Skeletal muscle tissue (tissue), 3 donors: ENCODE measurements at regions not wholly inside any gene's neighbourhood (a gene's known extent, or its start where the extent isn't known, plus 50 kb on each side); places are given as distances from the start of the nearest gene placed in this dataset.

Experiments used
- H3K27ac ChIP-seq: one replicate; pipeline ENCODE4 v1.7.0; 2013; ENCODE audit warnings: mild to moderate bottlenecking, low read depth, low read length, inconsistent platforms
- H3K27me3 ChIP-seq, 3 donors: one replicate each; pipeline ENCODE4 v1.7.0; 2013; ENCODE audit warnings: low read length in 3 of 3; ENCODE audit not compliant: control insufficient read depth in 3 of 3, insufficient read depth in 3 of 3
- H3K36me3 ChIP-seq, 3 donors: one replicate each; pipeline ENCODE4 v1.7.0; 2013; ENCODE audit warnings: low read length in 3 of 3; ENCODE audit not compliant: control insufficient read depth in 3 of 3, insufficient read depth in 3 of 3
- H3K4me1 ChIP-seq, 3 donors: one replicate each; pipeline ENCODE4 v1.7.0; 2013; ENCODE audit warnings: low read length in 3 of 3, mild to moderate bottlenecking in 3 of 3; ENCODE audit not compliant: control insufficient read depth in 3 of 3, insufficient read depth in 3 of 3
- H3K4me3 ChIP-seq, 3 donors: one replicate each; pipeline ENCODE4 v1.7.0; 2013; ENCODE audit warnings: low read length in 3 of 3
- H3K9ac ChIP-seq, 3 donors: one replicate each; pipeline ENCODE4 v1.7.0; 2013; ENCODE audit warnings: low read length in 3 of 3, mild to moderate bottlenecking in 3 of 3, moderate library complexity in 2 of 3, low read depth in 1 of 3
- H3K9me3 ChIP-seq, 3 donors: one replicate each; pipeline ENCODE4 v1.7.0; 2013; ENCODE audit warnings: low read length in 3 of 3; ENCODE audit not compliant: control insufficient read depth in 3 of 3
- donor health status: Osteomylitis.

DNA sequence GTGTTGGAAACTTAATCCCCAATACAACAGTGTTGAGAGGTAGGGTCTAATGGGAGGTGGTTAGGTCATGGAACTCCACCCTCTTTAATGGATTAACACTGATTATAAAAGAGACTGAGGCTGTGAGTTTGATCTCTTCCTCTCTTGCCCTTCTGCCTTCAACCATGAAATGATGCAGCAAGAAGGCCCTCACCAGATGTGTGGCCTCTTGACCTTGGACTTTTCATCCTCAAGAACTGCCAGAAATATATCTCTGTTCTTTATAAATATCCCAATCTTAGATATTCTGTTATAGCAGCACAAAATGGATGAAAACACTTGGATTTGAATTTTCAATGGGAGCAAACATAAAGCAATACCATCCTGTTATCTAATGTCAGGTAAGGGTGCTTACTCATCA, 67.6 kb downstream of the NMUR2 start:
- H3K9ac ChIP-seq: no peak overlapping the region
- no peak overlapping the region for H3K27ac ChIP-seq
- H3K4me1 ChIP-seq: no peaks in the 10 kb centered on the region
- no peaks in the 10 kb centered on the region for H3K9me3 ChIP-seq
- H3K27me3 ChIP-seq: no peaks in the 10 kb centered on the region
- H3K36me3 ChIP-seq: no peaks in the 10 kb centered on the region
- H3K4me3 ChIP-seq: no peak overlapping the region

DNA sequence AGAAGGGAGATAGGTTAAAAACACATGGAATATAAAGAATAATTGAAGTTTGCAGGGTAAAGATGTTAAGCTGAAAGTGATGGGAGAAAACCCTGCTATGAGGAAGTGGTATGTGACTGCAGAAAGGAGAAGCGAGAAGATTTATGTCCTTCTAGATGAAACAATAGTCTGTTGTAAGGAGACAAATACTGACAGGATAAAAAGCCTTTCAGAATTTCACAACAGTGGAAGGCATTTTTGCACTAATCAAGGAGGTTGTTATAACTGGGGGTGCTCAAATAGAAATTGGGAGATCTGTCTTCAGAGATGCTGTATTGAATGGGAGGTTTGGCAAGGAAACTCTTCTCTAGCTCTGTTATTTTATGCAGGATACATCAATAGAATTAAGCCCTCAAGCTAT, 69.6 kb downstream of the NMUR2 start:
- Histone ChIP-seq H3K9me3 (no peaks in the 10 kb centered on the region), H3K27me3 (no peaks in the 10 kb centered on the region), H3K36me3 (no peaks in the 10 kb centered on the region), H3K4me1 (no peaks in the 10 kb centered on the region), H3K27ac (no peak overlapping the region), H3K4me3 (no peak overlapping the region), H3K9ac (no peak overlapping the region)

DNA sequence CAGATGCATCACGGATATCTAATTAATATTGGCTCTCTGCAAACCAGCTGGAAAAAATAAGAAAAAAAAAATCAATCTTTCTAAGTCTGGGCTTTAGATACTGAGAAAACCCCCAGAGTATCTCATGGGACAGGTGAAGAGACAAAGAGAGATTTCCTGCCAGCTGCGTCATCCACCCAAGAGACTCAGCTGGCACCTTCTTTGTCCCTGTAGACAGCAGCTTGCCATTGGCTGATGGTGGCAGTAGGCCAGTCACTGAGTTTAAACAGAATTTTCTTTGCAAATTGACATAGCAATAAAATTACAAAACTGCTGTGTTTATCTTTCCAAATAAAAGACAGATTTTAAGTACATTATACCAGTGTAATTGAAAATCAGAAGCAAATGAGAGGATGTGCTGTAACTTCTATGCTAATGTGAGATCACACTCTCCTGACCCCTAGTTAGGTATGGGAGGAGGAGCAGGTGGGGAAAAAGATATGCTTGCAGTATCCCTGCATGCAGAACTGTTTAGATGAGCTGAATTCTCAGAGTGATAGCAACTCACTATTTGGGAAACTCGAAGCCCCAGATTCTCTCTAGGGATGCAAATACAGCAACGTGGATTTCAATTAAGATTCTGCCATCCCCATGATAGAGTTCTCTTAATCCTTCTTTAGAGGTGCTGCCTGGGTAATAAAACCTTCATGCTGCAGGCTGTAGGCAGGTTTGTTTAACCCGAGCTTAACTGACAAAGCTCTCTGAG, 72.2 kb downstream of the NMUR2 start:
- Histone ChIP-seq H3K27me3 (no peaks in the 10 kb centered on the region), H3K4me3 (no peak overlapping the region), H3K4me1 (no peaks in the 10 kb centered on the region), H3K36me3 (no peaks in the 10 kb centered on the region), H3K9me3 (no peaks in the 10 kb centered on the region), H3K27ac (no peak overlapping the region), H3K9ac (no peak overlapping the region)

GRCh38 chr5:152331718-152332117, 73.4 kb downstream of the NMUR2 start:
- H3K27me3 ChIP-seq: no peaks in the 10 kb centered on the region
- H3K9ac ChIP-seq: no peak overlapping the region
- no peaks in the 10 kb centered on the region for H3K9me3 ChIP-seq
- no peak overlapping the region for H3K27ac ChIP-seq
- no peaks in the 10 kb centered on the region for H3K36me3 ChIP-seq
- H3K4me1 ChIP-seq: no peaks in the 10 kb centered on the region
- H3K4me3 ChIP-seq: no peak overlapping the region

DNA sequence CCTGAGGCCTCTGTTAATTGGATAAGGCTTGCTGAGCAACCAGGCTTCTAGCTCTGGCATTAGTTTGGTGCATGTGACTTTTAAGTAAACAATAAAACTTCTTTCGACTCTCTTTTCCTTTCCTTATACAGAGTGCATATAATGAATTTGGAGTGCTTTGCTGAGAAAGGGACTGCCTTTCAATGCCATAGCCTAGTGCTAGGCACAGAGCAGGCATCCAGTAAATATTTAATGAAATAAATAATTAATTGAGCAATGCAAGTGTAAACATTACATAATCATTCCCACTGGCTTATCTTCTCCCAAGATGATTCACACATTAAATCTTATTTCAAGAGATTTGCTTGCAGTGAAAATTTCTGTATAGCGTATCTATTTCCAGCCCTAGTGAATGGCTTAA, 74.1 kb downstream of the NMUR2 start:
- Histone ChIP-seq H3K4me3 (no peak overlapping the region), H3K27me3 (no peaks in the 10 kb centered on the region), H3K27ac (no peak overlapping the region), H3K4me1 (no peaks in the 10 kb centered on the region), H3K36me3 (no peaks in the 10 kb centered on the region), H3K9me3 (no peaks in the 10 kb centered on the region), H3K9ac (no peak overlapping the region)

- H3K9ac ChIP-seq: no peak overlapping the region
- no peaks in the 10 kb centered on the region for H3K9me3 ChIP-seq
- H3K36me3 ChIP-seq: no peaks in the 10 kb centered on the region
- no peaks in the 10 kb centered on the region for H3K27me3 ChIP-seq
- no peak overlapping the region for H3K4me3 ChIP-seq
- no peak overlapping the region for H3K27ac ChIP-seq
- no peaks in the 10 kb centered on the region for H3K4me1 ChIP-seq
Measured at GRCh38 chr5:152329761-152330283, 75.3 kb downstream of the NMUR2 start.

- Histone ChIP-seq H3K27ac (no peak overlapping the region), H3K9ac (no peak overlapping the region), H3K4me3 (no peak overlapping the region), H3K36me3 (no peaks in the 10 kb centered on the region), H3K27me3 (no peaks in the 10 kb centered on the region), H3K4me1 (no peaks in the 10 kb centered on the region), H3K9me3 (no peaks in the 10 kb centered on the region)
Measured at GRCh38 chr5:152329207-152329606, 75.9 kb downstream of the NMUR2 start.

DNA sequence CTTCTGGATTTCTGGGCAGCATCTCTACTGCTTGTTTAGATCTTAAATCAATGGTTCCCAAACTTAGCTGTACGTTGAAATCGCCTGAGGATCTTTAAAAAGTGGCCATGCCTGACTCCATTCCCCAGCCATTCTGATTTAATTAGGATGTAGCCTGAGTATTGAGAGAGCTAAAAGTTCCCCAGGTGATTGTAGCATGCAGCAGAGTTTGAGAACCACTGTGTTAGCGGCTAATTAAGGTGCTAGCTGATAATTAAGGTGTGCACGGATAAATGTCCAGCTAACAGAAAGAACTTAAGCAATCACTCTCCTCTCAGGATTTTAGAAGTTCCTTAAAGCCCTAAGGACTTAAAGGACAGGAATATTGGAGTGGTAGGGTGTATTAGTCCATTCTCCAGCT, 89.1 kb downstream of the NMUR2 start:
- Histone ChIP-seq H3K36me3 (no peaks in the 10 kb centered on the region), H3K4me3 (no peak overlapping the region), H3K9me3 (no peaks in the 10 kb centered on the region), H3K9ac (no peak overlapping the region), H3K27me3 (no peaks in the 10 kb centered on the region), H3K27ac (no peak overlapping the region), H3K4me1 (no peaks in the 10 kb centered on the region)

- Histone ChIP-seq H3K36me3 (no peaks in the 10 kb centered on the region), H3K9me3 (no peaks in the 10 kb centered on the region), H3K4me1 (no peaks in the 10 kb centered on the region), H3K4me3 (no peak overlapping the region), H3K27me3 (no peaks in the 10 kb centered on the region), H3K27ac (no peak overlapping the region), H3K9ac (no peak overlapping the region)
Measured at GRCh38 chr5:152314196-152314829, 90.8 kb downstream of the NMUR2 start.

DNA sequence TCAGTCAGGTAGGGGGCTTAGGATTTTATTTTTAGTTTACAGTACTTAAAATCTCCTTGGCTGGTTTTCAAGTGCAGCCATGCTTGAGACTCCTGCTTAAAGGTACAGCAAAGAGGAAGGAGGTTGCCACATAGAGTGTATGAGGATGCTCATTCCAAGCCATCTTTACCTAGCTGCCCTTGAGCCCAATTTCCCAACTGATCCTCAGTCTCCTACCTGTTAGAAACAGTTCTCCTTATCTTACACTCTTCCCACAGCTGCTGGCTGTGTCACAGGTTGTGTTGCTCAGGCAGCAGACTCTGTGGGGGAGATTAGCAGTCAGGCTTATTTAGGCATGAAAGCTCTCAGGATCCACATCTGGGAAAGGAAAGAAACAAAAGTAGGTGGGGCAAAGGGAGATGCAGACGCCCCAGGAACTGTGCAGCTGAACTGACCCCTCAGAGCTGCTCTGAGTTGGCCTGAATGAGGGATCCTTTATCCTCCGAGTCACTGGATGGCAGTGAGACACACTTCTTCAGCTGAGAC, 95.1 kb downstream of the NMUR2 start:
- Histone ChIP-seq H3K4me3 (no peak overlapping the region), H3K27me3 (no peaks in the 10 kb centered on the region), H3K9ac (no peak overlapping the region), H3K4me1 (no peaks in the 10 kb centered on the region), H3K9me3 (no peaks in the 10 kb centered on the region), H3K27ac (no peak overlapping the region), H3K36me3 (no peaks in the 10 kb centered on the region)
